ENCODE measurements at regions not wholly inside any gene's neighbourhood (a gene's known extent, or its start where the extent isn't known, plus 50 kb on each side); places are given as distances from the start of the nearest gene placed in this dataset.

- H3K4me3 ChIP-seq (ENCODE audit: low read depth, low read length): no peak overlapping the region
- TF ChIP-seq CTCF (IDR thresholded peaks at IDR 0.05; ENCODE audit: low read depth, low read length): no peak
These were observed 266.8 kb downstream of the NEDD1 start for GRCh38 chr12:97173688-97174410.

GRCh38 chr12:97177481-97177880 lies 270.4 kb downstream of the NEDD1 start:
- TF ChIP-seq CTCF (IDR thresholded peaks at IDR 0.05; ENCODE audit: low read depth, low read length): no peak
- H3K4me3 ChIP-seq (ENCODE audit: low read depth, low read length): no peak overlapping the region

GRCh38 chr12:97181571-97182265 lies 274.7 kb downstream of the NEDD1 start:
- no peak overlapping the region for H3K4me3 ChIP-seq (ENCODE audit: low read depth, low read length)
- no peak for TF ChIP-seq CTCF (IDR thresholded peaks at IDR 0.05; ENCODE audit: low read depth, low read length)

GRCh38 chr12:97182769-97183168 lies 275.7 kb downstream of the NEDD1 start:
- H3K4me3 ChIP-seq (ENCODE audit: low read depth, low read length): no peak overlapping the region
- no peak for TF ChIP-seq CTCF (IDR thresholded peaks at IDR 0.05; ENCODE audit: low read depth, low read length)

- no peak overlapping the region for H3K4me3 ChIP-seq (ENCODE audit: low read depth, low read length)
- no peak for TF ChIP-seq CTCF (IDR thresholded peaks at IDR 0.05; ENCODE audit: low read depth, low read length)
These were observed 277.2 kb downstream of the NEDD1 start for GRCh38 chr12:97184127-97184773.

GRCh38 chr12:97185567-97185966 lies 277.0 kb upstream of the RMST start:
- no peak overlapping the region for H3K4me3 ChIP-seq (ENCODE audit: low read depth, low read length)
- no peak for TF ChIP-seq CTCF (IDR thresholded peaks at IDR 0.05; ENCODE audit: low read depth, low read length)

GRCh38 chr12:97194546-97194945 lies 268.1 kb upstream of the RMST start:
- no peak for TF ChIP-seq CTCF (IDR thresholded peaks at IDR 0.05; ENCODE audit: low read depth, low read length)
- H3K4me3 ChIP-seq (ENCODE audit: low read depth, low read length): no peak overlapping the region
